RCC 7860 (cell line): ENCODE measurements at regions not wholly inside any gene's neighbourhood (a gene's known extent, or its start where the extent isn't known, plus 50 kb on each side); places are given as distances from the start of the nearest gene placed in this dataset.
"Not testable (repeated sequence)": the region's sequence is repeated elsewhere in the genome, so short reads cannot be mapped to it uniquely, and the experiment has no call there.

Source experiments
- DNase-seq: peaks from one replicate; pipeline ENCODE4 v3.0.0-alpha.2; 2015; ENCODE audit warnings: low spot score
- FAIRE-seq: peaks from 2 replicates; lab custom pipeline; 2012; peaks lifted over from hg19 to GRCh38; lab: Jason Lieb, UNC

GRCh38 chr6:153984811-153985210, 54.2 kb upstream of the OPRM1 start:
- FAIRE-seq: no peak
- no peak for DNase-seq

GRCh38 chr6:153980171-153980570, 58.9 kb upstream of the OPRM1 start:
- peak; percentile 57 for FAIRE-seq
- DNase-seq: peak; percentile 19

- FAIRE-seq, DNase-seq: not testable (repeated sequence)
These were observed 60.0 kb upstream of the OPRM1 start for GRCh38 chr6:153978911-153979548.

- DNase-seq (no peak), FAIRE-seq (no peak)
These were observed 61.9 kb upstream of the OPRM1 start for GRCh38 chr6:153976921-153977693.

- FAIRE-seq (peak; percentile 94), DNase-seq (peak; percentile 75)
These were observed 73.0 kb upstream of the OPRM1 start for GRCh38 chr6:153966001-153966400.

GRCh38 chr6:153963352-153963751, 75.7 kb upstream of the OPRM1 start:
- FAIRE-seq (no peak), DNase-seq (no peak)

- no peak for DNase-seq
- FAIRE-seq: no peak
These were observed 76.5 kb upstream of the OPRM1 start for GRCh38 chr6:153962555-153962954.

GRCh38 chr6:153960741-153961140, 78.3 kb upstream of the OPRM1 start:
- DNase-seq (no peak), FAIRE-seq (no peak)

GRCh38 chr6:153960281-153960680, 78.8 kb upstream of the OPRM1 start:
- DNase-seq: no peak
- no peak for FAIRE-seq

GRCh38 chr6:153959276-153959675, 79.8 kb upstream of the OPRM1 start:
- FAIRE-seq: peak; percentile 74
- peak; percentile 61 for DNase-seq

GRCh38 chr6:153958860-153959259, 80.2 kb upstream of the OPRM1 start:
- FAIRE-seq (no peak), DNase-seq (no peak)

- no peak for DNase-seq
- no peak for FAIRE-seq
These were observed 81.6 kb upstream of the OPRM1 start for GRCh38 chr6:153957394-153957793.

- peak; percentile 67 for DNase-seq
These were observed 82.2 kb upstream of the OPRM1 start for GRCh38 chr6:153956808-153957207.

GRCh38 chr6:153949616-153950015, 89.4 kb upstream of the OPRM1 start:
- FAIRE-seq (no peak), DNase-seq (no peak)

More at GRCh38 chr6:153956808-153957207, 82.2 kb upstream of the OPRM1 start:
- FAIRE-seq: peak; percentile 94

GRCh38 chr6:153947808-153948447, 91.1 kb upstream of the OPRM1 start:
- FAIRE-seq: no peak
- no peak for DNase-seq

- FAIRE-seq (no peak), DNase-seq (no peak)
These were observed 94.8 kb upstream of the OPRM1 start for GRCh38 chr6:153944201-153944600.

GRCh38 chr6:153942361-153942760, 96.7 kb upstream of the OPRM1 start:
- DNase-seq (no peak), FAIRE-seq (no peak)

- peak; percentile 96 for FAIRE-seq
- DNase-seq: peak; percentile 81
These were observed 97.3 kb upstream of the OPRM1 start for GRCh38 chr6:153941768-153942167.

GRCh38 chr6:153938876-153939275, 100.2 kb upstream of the OPRM1 start:
- no peak for DNase-seq
- no peak for FAIRE-seq

- no peak for FAIRE-seq
- no peak for DNase-seq
These were observed 107.6 kb upstream of the OPRM1 start for GRCh38 chr6:153931431-153931830.

- DNase-seq (no peak), FAIRE-seq (no peak)
These were observed 111.2 kb upstream of the OPRM1 start for GRCh38 chr6:153927867-153928266.
